GM12878 (cell line): ENCODE measurements at regions not wholly inside any gene's neighbourhood (a gene's known extent, or its start where the extent isn't known, plus 50 kb on each side); places are given as distances from the start of the nearest gene placed in this dataset.

ENCODE experiments used
- ATAC-seq: fragments of 200-7000 bp; cut with Tn5 transposase; 3 replicates; pipeline ENCODE4 v1.9.1; 2020; ENCODE audit warnings: mild to moderate bottlenecking, moderate library complexity
- BruUV-seq: library from RNA; stranded (reverse); fragments of 400-500 nt; replicated peaks from 2 replicates; lab custom pipeline; 2021; lab: Mats Ljungman, UMichigan
- CTCF ChIA-PET: fragments of 300-600 bp; sonication (Branson Sonifier 250); formaldehyde crosslinking; extraction: SDS; loops from one replicate; lab custom pipeline; 2021; ENCODE audit warnings: inconsistent platforms; lab: Yijun Ruan, JAX
- POLR2A ChIA-PET: fragments of 350-600 bp; formaldehyde crosslinking; extraction: SDS; loops from one replicate; lab custom pipeline; 2021; ENCODE audit warnings: inconsistent platforms; lab: Charles Lee
- RAD21 ChIA-PET: fragments of 300-600 bp; sonication (Branson Sonifier 250); formaldehyde crosslinking; loops from one replicate; lab custom pipeline; 2023; ENCODE audit warnings: antibody characterized with exemption; ENCODE audit not compliant: unreplicated experiment; lab: Charles Lee
- SMC1A ChIA-PET: fragments of 300-600 bp; sonication (Branson Sonifier 250); formaldehyde crosslinking; loops from one replicate; lab custom pipeline; 2023; ENCODE audit not compliant: unreplicated experiment, uncharacterized antibody; lab: Charles Lee
- DNase-seq: peaks from one replicate; pipeline ENCODE4 v3.0.0-alpha.2; 2011; ENCODE audit warnings: low read depth, low spot score
- FAIRE-seq: peaks from 3 replicates; lab custom pipeline; 2011; peaks lifted over from hg19 to GRCh38; lab: Jason Lieb, UNC
- H2AFZ ChIP-seq: 2 replicates; pipeline ENCODE4 v1.6.0; 2011; ENCODE audit warnings: low read depth, low read length, control low read depth; ENCODE audit not compliant: control insufficient read depth
- H3K27ac ChIP-seq: 2 replicates; pipeline ENCODE4 v1.5.1; 2011; ENCODE audit warnings: control low read depth; ENCODE audit not compliant: control insufficient read depth, insufficient read depth
- H3K27me3 ChIP-seq, 2 experiments: replicated peaks in 1 of 2; 2 replicates each; pipeline versions ENCODE4 v1.6.0 to v1.6.1; 2011; ENCODE audit warnings: low read length in 1 of 2; ENCODE audit not compliant: control insufficient read depth in 2 of 2, insufficient read depth in 2 of 2
- H3K36me3 ChIP-seq, 2 experiments: 2 replicates each; pipeline ENCODE4 v1.5.1; 2011; ENCODE audit warnings: low read length in 1 of 2; ENCODE audit not compliant: control insufficient read depth in 2 of 2, insufficient read depth in 2 of 2
- H3K4me1 ChIP-seq: 2 replicates; pipeline ENCODE4 v1.6.1; 2011; ENCODE audit warnings: mild to moderate bottlenecking, low read length, moderate library complexity, mixed read lengths; ENCODE audit not compliant: control insufficient read depth, insufficient read depth
- H3K4me2 ChIP-seq: 2 replicates; pipeline ENCODE4 v1.6.0; 2011; ENCODE audit warnings: control low read depth; ENCODE audit not compliant: control insufficient read depth, insufficient read depth
- H3K4me3 ChIP-seq: fragments of 200-600 bp; sonication (generic); 2 replicates; pipeline ENCODE4 v1.5.1; 2016
- H3K79me2 ChIP-seq: 2 replicates; pipeline ENCODE4 v1.6.0; 2011; ENCODE audit warnings: low read length; ENCODE audit not compliant: control insufficient read depth, insufficient read depth
- H3K9ac ChIP-seq: 2 replicates; pipeline ENCODE4 v1.8.0; 2011; ENCODE audit warnings: low read length, control low read depth, mixed read lengths; ENCODE audit not compliant: control insufficient read depth, insufficient read depth
- H3K9me3 ChIP-seq: replicated peaks from 3 replicates; pipeline ENCODE4 v1.5.1; 2011; ENCODE audit warnings: mild to moderate bottlenecking, low read length; ENCODE audit not compliant: control insufficient read depth, insufficient read depth
- H4K20me1 ChIP-seq: 2 replicates; pipeline ENCODE4 v1.6.0; 2011; ENCODE audit not compliant: control insufficient read depth, insufficient read depth
- BCL3 ChIP-seq: IDR thresholded peaks from 2 replicates; pipeline ENCODE4 v1.6.1; 2011; ENCODE audit warnings: borderline replicate concordance, low read depth, mild to moderate bottlenecking, moderate library complexity, low read length; ENCODE audit not compliant: insufficient read depth, poor library complexity, severe bottlenecking
- CBX5 ChIP-seq: sonication (generic); IDR thresholded peaks from 2 replicates; pipeline ENCODE4 v1.6.1; 2016; ENCODE audit warnings: low read depth, moderate library complexity, mild to moderate bottlenecking, inconsistent platforms
- CHD4 ChIP-seq: fragments of 200-600 bp; sonication (generic); IDR thresholded peaks from 2 replicates; pipeline ENCODE4 v1.6.1; 2016; ENCODE audit warnings: mild to moderate bottlenecking
- MXI1 ChIP-seq: fragments of 150-350 bp; IDR thresholded peaks from 2 replicates; pipeline ENCODE4 v1.6.1; 2011; ENCODE audit warnings: low read depth, mild to moderate bottlenecking, inconsistent platforms, low read length, improper control_type of control experiment
- NBN ChIP-seq: fragments of 450-650 bp; IDR thresholded peaks from 2 replicates; pipeline ENCODE4 v1.6.1; 2016
- YBX1 ChIP-seq: fragments of 450-650 bp; IDR thresholded peaks from 2 replicates; pipeline ENCODE4 v1.6.1; 2016; ENCODE audit warnings: antibody characterized with exemption
- ZBTB33 ChIP-seq: fragments of 450-650 bp; IDR thresholded peaks from 2 replicates; pipeline ENCODE4 v1.6.1; 2017; ENCODE audit warnings: mild to moderate bottlenecking
- WGBS: methylation state at CpG from one replicate; pipeline ENCODE4 v1.1.6; 2016; ENCODE audit warnings: low lambda C conversion rate; ENCODE audit not compliant: insufficient replicate concordance, insufficient coverage; ENCODE audit errors: missing lambda C conversion rate; 5-methylcytosine and 5-hydroxymethylcytosine counted together
- in situ Hi-C: fragments of 300-500 bp; cut with MboI; formaldehyde crosslinking; loops from 9 replicates; pipeline ENCODE4 v1.14.3; 2018; ENCODE audit warnings: mixed read lengths
- intact Hi-C: fragments of 100-400 bp; cut with micrococcal nuclease; formaldehyde crosslinking; loops from one replicate; pipeline ENCODE4 v1.14.2; 2022; ENCODE audit not compliant: unreplicated experiment
- TF ChIP-seq, protein P1 (sequence below): fragments of 450-650 bp; IDR thresholded peaks from 2 replicates; pipeline ENCODE4 v1.6.1; 2016; ENCODE audit warnings: mild to moderate bottlenecking
- TF ChIP-seq, protein P2 (sequence below): fragments of 450-650 bp; IDR thresholded peaks from 2 replicates; pipeline ENCODE4 v1.6.1; 2017; ENCODE audit warnings: mild to moderate bottlenecking, low read depth, inconsistent platforms; ENCODE audit not compliant: poor library complexity, severe bottlenecking

DNA sequence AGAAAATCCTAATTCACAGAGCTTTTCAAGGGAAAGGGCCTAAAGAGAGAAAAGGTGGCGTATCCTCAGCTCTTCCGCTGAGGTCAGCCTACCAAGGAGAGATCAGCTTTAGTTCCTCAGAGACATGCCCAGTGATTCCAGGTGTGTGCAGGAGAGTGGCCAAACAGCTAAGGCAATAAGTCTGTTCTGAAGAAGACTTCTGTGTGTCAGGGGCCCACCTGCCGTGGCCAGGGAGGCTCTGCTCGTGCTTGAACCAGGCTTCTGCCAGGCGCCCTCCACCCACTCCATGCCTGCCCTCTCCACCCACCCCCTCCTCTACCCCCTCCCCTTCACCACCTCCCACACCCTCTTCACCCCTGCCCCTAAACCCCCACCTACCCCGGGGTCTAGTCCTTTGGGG is 67.4 kb upstream of the ARMC2 start:
- SMC1A ChIA-PET, result interaction anchor here (0.7 to 2.5 kb wide), 2 partner anchors 239 to 292 kb away, joined by 3 to 13 read pairs; no protein-coding TSS in a partner anchor
- TF ChIP-seq MXI1, result no peak
- TF ChIP-seq YBX1, result no peak
- TF ChIP-seq, protein P1, sequence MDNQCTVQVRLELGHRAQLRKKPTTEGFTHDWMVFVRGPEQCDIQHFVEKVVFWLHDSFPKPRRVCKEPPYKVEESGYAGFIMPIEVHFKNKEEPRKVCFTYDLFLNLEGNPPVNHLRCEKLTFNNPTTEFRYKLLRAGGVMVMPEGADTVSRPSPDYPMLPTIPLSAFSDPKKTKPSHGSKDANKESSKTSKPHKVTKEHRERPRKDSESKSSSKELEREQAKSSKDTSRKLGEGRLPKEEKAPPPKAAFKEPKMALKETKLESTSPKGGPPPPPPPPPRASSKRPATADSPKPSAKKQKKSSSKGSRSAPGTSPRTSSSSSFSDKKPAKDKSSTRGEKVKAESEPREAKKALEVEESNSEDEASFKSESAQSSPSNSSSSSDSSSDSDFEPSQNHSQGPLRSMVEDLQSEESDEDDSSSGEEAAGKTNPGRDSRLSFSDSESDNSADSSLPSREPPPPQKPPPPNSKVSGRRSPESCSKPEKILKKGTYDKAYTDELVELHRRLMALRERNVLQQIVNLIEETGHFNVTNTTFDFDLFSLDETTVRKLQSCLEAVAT, result no peak
- no peak for TF ChIP-seq BCL3
- TF ChIP-seq, protein P2, sequence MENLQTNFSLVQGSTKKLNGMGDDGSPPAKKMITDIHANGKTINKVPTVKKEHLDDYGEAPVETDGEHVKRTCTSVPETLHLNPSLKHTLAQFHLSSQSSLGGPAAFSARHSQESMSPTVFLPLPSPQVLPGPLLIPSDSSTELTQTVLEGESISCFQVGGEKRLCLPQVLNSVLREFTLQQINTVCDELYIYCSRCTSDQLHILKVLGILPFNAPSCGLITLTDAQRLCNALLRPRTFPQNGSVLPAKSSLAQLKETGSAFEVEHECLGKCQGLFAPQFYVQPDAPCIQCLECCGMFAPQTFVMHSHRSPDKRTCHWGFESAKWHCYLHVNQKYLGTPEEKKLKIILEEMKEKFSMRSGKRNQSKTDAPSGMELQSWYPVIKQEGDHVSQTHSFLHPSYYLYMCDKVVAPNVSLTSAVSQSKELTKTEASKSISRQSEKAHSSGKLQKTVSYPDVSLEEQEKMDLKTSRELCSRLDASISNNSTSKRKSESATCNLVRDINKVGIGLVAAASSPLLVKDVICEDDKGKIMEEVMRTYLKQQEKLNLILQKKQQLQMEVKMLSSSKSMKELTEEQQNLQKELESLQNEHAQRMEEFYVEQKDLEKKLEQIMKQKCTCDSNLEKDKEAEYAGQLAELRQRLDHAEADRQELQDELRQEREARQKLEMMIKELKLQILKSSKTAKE, result no peak
- no peak for TF ChIP-seq NBN
- TF ChIP-seq CHD4, result no peak
- TF ChIP-seq CBX5, result no peak
- no peak for TF ChIP-seq ZBTB33
- Histone ChIP-seq H3K27me3 (peaks cover 1 to 18% of the 10 kb centered on the region in 2 experiments; a peak in 3 of 4 replicates), H3K9me3 (no peaks in the 10 kb centered on the region), H3K4me2 (no peak overlapping the region), H3K27ac (no peak overlapping the region), H3K36me3 (no peaks in the 10 kb centered on the region), H3K4me3 (no peak overlapping the region), H4K20me1 (no peaks in the 10 kb centered on the region), H3K79me2 (no peaks in the 10 kb centered on the region), H2AFZ (no peak overlapping the region), H3K4me1 (no peaks in the 10 kb centered on the region), H3K9ac (no peak overlapping the region)
- RAD21 ChIA-PET, result interaction anchor here (1.1 kb wide), 1 partner anchor 210 kb away, joined by 3 read pairs; no protein-coding TSS in a partner anchor
- intact Hi-C loops, result loop anchor here (5.0 kb wide), 2 partner anchors 112 to 223 kb away; no protein-coding TSS in a partner anchor
- in situ Hi-C loops, result loop anchor here (5.0 kb wide), 1 partner anchor 233 kb away; no protein-coding TSS in a partner anchor
- no TSS peak for BruUV-seq
- ATAC-seq (no peak), FAIRE-seq (no peak), DNase-seq (no peak)
- 70% methylated on average over 6 of the region's 6 CpGs for WGBS
- POLR2A ChIA-PET, result no interaction called here
- CTCF ChIA-PET, result interaction anchor here (0.6 to 4.5 kb wide), 6 partner anchors 20 to 417 kb away, joined by 3 to 25 read pairs (median 4); no protein-coding TSS in a partner anchor
